Ovary (tissue), 3 donors: ENCODE measurements at regions not wholly inside any gene's neighbourhood (a gene's known extent, or its start where the extent isn't known, plus 50 kb on each side); places are given as distances from the start of the nearest gene placed in this dataset.

Source experiments
- EP300 ChIP-seq: sonication (generic); formaldehyde crosslinking; IDR thresholded peaks from one replicate; pipeline ENCODE4 v1.6.1; 2017; ENCODE audit warnings: antibody characterized with exemption
- POLR2A ChIP-seq: fragments of 450-650 bp; IDR thresholded peaks from one replicate; pipeline ENCODE4 v1.6.1; 2017; ENCODE audit warnings: antibody characterized with exemption, mild to moderate bottlenecking, moderate library complexity
- TF ChIP-seq, protein P1 (sequence below), 3 donors: fragments of 450-650 bp in 2 of 3; fragments of 200-600 bp in 1 of 3; IDR thresholded peaks; one replicate each; pipeline versions ENCODE4 v1.5.1 to v1.8.0; 2016 to 2022; ENCODE audit warnings: antibody characterized with exemption in 3 of 3, mild to moderate bottlenecking in 1 of 3
- donor health status: DM: no; HTN: no; CAD: no.

- TF ChIP-seq, protein P1, sequence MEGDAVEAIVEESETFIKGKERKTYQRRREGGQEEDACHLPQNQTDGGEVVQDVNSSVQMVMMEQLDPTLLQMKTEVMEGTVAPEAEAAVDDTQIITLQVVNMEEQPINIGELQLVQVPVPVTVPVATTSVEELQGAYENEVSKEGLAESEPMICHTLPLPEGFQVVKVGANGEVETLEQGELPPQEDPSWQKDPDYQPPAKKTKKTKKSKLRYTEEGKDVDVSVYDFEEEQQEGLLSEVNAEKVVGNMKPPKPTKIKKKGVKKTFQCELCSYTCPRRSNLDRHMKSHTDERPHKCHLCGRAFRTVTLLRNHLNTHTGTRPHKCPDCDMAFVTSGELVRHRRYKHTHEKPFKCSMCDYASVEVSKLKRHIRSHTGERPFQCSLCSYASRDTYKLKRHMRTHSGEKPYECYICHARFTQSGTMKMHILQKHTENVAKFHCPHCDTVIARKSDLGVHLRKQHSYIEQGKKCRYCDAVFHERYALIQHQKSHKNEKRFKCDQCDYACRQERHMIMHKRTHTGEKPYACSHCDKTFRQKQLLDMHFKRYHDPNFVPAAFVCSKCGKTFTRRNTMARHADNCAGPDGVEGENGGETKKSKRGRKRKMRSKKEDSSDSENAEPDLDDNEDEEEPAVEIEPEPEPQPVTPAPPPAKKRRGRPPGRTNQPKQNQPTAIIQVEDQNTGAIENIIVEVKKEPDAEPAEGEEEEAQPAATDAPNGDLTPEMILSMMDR (IDR thresholded peaks at IDR 0.05): no peak
- TF ChIP-seq POLR2A (no peak), EP300 (no peak)
These were observed 149.0 kb upstream of the RUNX3 start for GRCh38 chr1:25079048-25079447.
